ENCODE measurements at regions not wholly inside any gene's neighbourhood (a gene's known extent, or its start where the extent isn't known, plus 50 kb on each side); places are given as distances from the start of the nearest gene placed in this dataset.

- H3K4me3 ChIP-seq (replicated peaks; ENCODE audit: insufficient read depth, low read length): no peak overlapping the region
- H3K27me3 ChIP-seq (ENCODE audit: insufficient read depth, poor library complexity, severe bottlenecking): no peaks in the 10 kb centered on the region
- TF ChIP-seq SPI1 (IDR thresholded peaks at IDR 0.05; ENCODE audit: borderline replicate concordance, low read depth) (no peak), REST (IDR thresholded peaks at IDR 0.05; ENCODE audit: insufficient replicate concordance, low read depth) (no peak), CTCF (IDR thresholded peaks at IDR 0.05; ENCODE audit: insufficient read depth, low read length) (no peak), GABPA (IDR thresholded peaks at IDR 0.05; ENCODE audit: low read depth) (no peak), POLR2AphosphoS5 (IDR thresholded peaks at IDR 0.05; ENCODE audit: low read depth) (no peak)
- no peak for DNase-seq (ENCODE audit: low read depth in 1 of 2, low spot score in 1 of 2)
- H3K27ac ChIP-seq (replicated peaks): no peak overlapping the region
These were observed 246.2 kb downstream of the UACA start for GRCh38 chr15:70517194-70517590.

GRCh38 chr15:70516408-70517193, 246.8 kb downstream of the UACA start:
- H3K27me3 ChIP-seq (ENCODE audit: insufficient read depth, poor library complexity, severe bottlenecking): no peaks in the 10 kb centered on the region
- no peak overlapping the region for H3K4me3 ChIP-seq (replicated peaks; ENCODE audit: insufficient read depth, low read length)
- H3K27ac ChIP-seq (replicated peaks): no peak overlapping the region
- TF ChIP-seq GABPA (IDR thresholded peaks at IDR 0.05; ENCODE audit: low read depth): no peak
- TF ChIP-seq SPI1 (IDR thresholded peaks at IDR 0.05; ENCODE audit: borderline replicate concordance, low read depth): no peak
- TF ChIP-seq POLR2AphosphoS5 (IDR thresholded peaks at IDR 0.05; ENCODE audit: low read depth): no peak
- no peak for TF ChIP-seq CTCF (IDR thresholded peaks at IDR 0.05; ENCODE audit: insufficient read depth, low read length)
- DNase-seq (ENCODE audit: low read depth in 1 of 2, low spot score in 1 of 2): no peak

- Histone ChIP-seq H3K4me3 (replicated peaks; ENCODE audit: insufficient read depth, low read length) (no peak overlapping the region), H3K27ac (replicated peaks) (no peak overlapping the region), H3K27me3 (ENCODE audit: insufficient read depth, poor library complexity, severe bottlenecking) (no peaks in the 10 kb centered on the region)
- TF ChIP-seq POLR2AphosphoS5 (IDR thresholded peaks at IDR 0.05; ENCODE audit: low read depth) (no peak), CTCF (IDR thresholded peaks at IDR 0.05; ENCODE audit: insufficient read depth, low read length) (no peak), REST (IDR thresholded peaks at IDR 0.05; ENCODE audit: insufficient replicate concordance, low read depth) (no peak), SPI1 (IDR thresholded peaks at IDR 0.05; ENCODE audit: borderline replicate concordance, low read depth) (no peak), GABPA (IDR thresholded peaks at IDR 0.05; ENCODE audit: low read depth) (no peak)
- no peak for DNase-seq (ENCODE audit: low read depth in 1 of 2, low spot score in 1 of 2)
These were observed 249.1 kb downstream of the UACA start for GRCh38 chr15:70514251-70514650.
